Panc1 (cell line): ENCODE measurements at regions not wholly inside any gene's neighbourhood (a gene's known extent, or its start where the extent isn't known, plus 50 kb on each side); places are given as distances from the start of the nearest gene placed in this dataset.

Experiments used
- ATAC-seq: fragments of 200-7000 bp; cut with Tn5 transposase; 2 replicates; pipeline ENCODE4 v1.9.1; 2020; ENCODE audit warnings: mild to moderate bottlenecking, moderate library complexity
- BruUV-seq: library from RNA; stranded (reverse); fragments of 400-500 nt; replicated peaks from 2 replicates; lab custom pipeline; 2021; lab: Mats Ljungman, UMichigan
- CTCF ChIA-PET: fragments of 300-600 bp; sonication (Branson Sonifier 250); formaldehyde crosslinking; loops from one replicate; lab custom pipeline; 2022; ENCODE audit warnings: antibody characterized with exemption; lab: Charles Lee
- POLR2A ChIA-PET: fragments of 300-600 bp; sonication (Branson Sonifier 250); formaldehyde crosslinking; loops from one replicate; lab custom pipeline; 2022; ENCODE audit warnings: antibody characterized with exemption; lab: Charles Lee
- DNase-seq: peaks from one replicate; pipeline ENCODE4 v3.0.0-alpha.2; 2010; ENCODE audit warnings: low read depth, low spot score
- H3K27ac ChIP-seq: 2 replicates; pipeline ENCODE4 v1.5.1; 2011; ENCODE audit warnings: mild to moderate bottlenecking, low read length, inconsistent platforms
- H3K27me3 ChIP-seq: fragments of 200-500 bp; sonication (Bioruptor generic); 2 replicates; pipeline ENCODE4 v1.6.0; 2014; ENCODE audit warnings: low read length, inconsistent platforms; ENCODE audit not compliant: control insufficient read depth, insufficient read depth
- H3K36me3 ChIP-seq: fragments of 200-500 bp; sonication (Bioruptor generic); 2 replicates; pipeline ENCODE4 v1.5.1; 2014; ENCODE audit warnings: inconsistent platforms, mild to moderate bottlenecking, low read length, moderate library complexity; ENCODE audit not compliant: control insufficient read depth, insufficient read depth
- H3K4me1 ChIP-seq: 2 replicates; pipeline ENCODE4 v1.5.1; 2011; ENCODE audit warnings: inconsistent platforms, mild to moderate bottlenecking, low read length, moderate library complexity; ENCODE audit not compliant: control insufficient read depth, insufficient read depth
- H3K4me3 ChIP-seq, 2 experiments: 2 replicates each; pipeline ENCODE4 v1.5.1; 2011 to 2012; ENCODE audit warnings: low read depth in 2 of 2, low read length in 2 of 2, mild to moderate bottlenecking in 2 of 2, inconsistent platforms in 1 of 2, moderate library complexity in 1 of 2
- H3K9me3 ChIP-seq: fragments of 200-500 bp; sonication (Bioruptor generic); 2 replicates; pipeline ENCODE4 v1.5.1; 2014; ENCODE audit warnings: low read depth, mild to moderate bottlenecking, inconsistent platforms, low read length, moderate library complexity; ENCODE audit not compliant: control insufficient read depth, insufficient read depth
- CTCF ChIP-seq: fragments of 450-650 bp; IDR thresholded peaks from 2 replicates; pipeline ENCODE4 v1.5.1; 2017; ENCODE audit warnings: mild to moderate bottlenecking
- POLR2AphosphoS5 ChIP-seq: IDR thresholded peaks from 2 replicates; pipeline ENCODE4 v1.6.1; 2012; ENCODE audit warnings: mild to moderate bottlenecking, low read depth, low read length, moderate library complexity
- REST ChIP-seq, 2 experiments: IDR thresholded peaks; 2 replicates each; pipeline ENCODE4 v1.6.1; 2011 to 2012; ENCODE audit warnings: low read depth in 2 of 2, control low read depth in 1 of 2, low read length in 1 of 2, mild to moderate bottlenecking in 1 of 2, moderate library complexity in 1 of 2; ENCODE audit not compliant: insufficient read depth in 1 of 2
- SIN3A ChIP-seq: IDR thresholded peaks from 2 replicates; pipeline ENCODE4 v1.6.1; 2012; ENCODE audit warnings: low read depth, mild to moderate bottlenecking, low read length, moderate library complexity, borderline replicate concordance; ENCODE audit not compliant: insufficient read depth
- TCF7L2 ChIP-seq: IDR thresholded peaks from 2 replicates; pipeline ENCODE4 v1.6.1; 2011; ENCODE audit warnings: mild to moderate bottlenecking, low read depth, low read length, inconsistent platforms
- in situ Hi-C: cut with HindIII; loops from 2 replicates; pipeline ENCODE4 v1.10.0; 2016; ENCODE audit warnings: low sequenced_read_pairs, low pct_unique_long_range_greater_than_20kb
- intact Hi-C: fragments of 100-400 bp; cut with micrococcal nuclease; formaldehyde crosslinking; loops from one replicate; pipeline ENCODE4 v1.10.0; 2022; ENCODE audit not compliant: unreplicated experiment

GRCh38 chr9:19675492-19675891 is 113.3 kb downstream of the SLC24A2 start:
- ChIA-PET CTCF (no interaction called here), POLR2A (no interaction called here)
- no peaks in the 10 kb centered on the region for H3K4me1 ChIP-seq
- no peaks in the 10 kb centered on the region for H3K36me3 ChIP-seq
- no peak overlapping the region for H3K27ac ChIP-seq
- TF ChIP-seq CTCF (no peak), REST (IDR thresholded peaks at IDR 0.05; ENCODE audit: insufficient read depth in 1 of 2, low read depth in 2 of 2, low read length in 1 of 2) (no peak), SIN3A (no peak), POLR2AphosphoS5 (no peak), TCF7L2 (no peak)
- intact Hi-C loops (no loop called here), in situ Hi-C loops (no loop called here)
- no peaks in the 10 kb centered on the region for H3K9me3 ChIP-seq
- DNase-seq (no peak), ATAC-seq (no peak)
- no peak overlapping the region for H3K4me3 ChIP-seq
- H3K27me3 ChIP-seq, result no peaks in the 10 kb centered on the region
- BruUV-seq, result no TSS peak

DNA sequence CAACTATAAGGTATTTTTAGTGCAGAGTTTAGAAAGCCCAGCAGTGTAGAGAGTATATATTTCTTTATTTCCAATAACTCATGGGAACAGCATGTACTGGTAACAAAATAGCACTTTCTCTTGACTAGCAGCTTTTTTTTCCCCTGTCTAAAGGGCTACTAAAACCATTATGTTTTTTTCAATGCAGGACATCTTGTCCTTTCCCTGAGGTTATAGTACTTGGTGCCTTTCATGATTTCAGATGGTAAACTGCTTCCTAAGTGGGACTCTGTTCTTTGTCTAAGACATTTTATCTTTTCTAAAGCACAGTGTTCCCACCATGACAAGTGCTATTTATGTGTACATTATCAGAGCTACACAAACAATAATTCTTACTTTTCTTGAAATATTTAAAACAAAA is 122.3 kb downstream of the SLC24A2 start:
- ATAC-seq (no peak), DNase-seq (no peak)
- Histone ChIP-seq H3K9me3 (no peaks in the 10 kb centered on the region), H3K27ac (no peak overlapping the region), H3K27me3 (no peaks in the 10 kb centered on the region), H3K36me3 (no peaks in the 10 kb centered on the region), H3K4me1 (no peaks in the 10 kb centered on the region), H3K4me3 (no peak overlapping the region)
- intact Hi-C loops (no loop called here), in situ Hi-C loops (no loop called here)
- CTCF ChIA-PET, result no interaction called here
- POLR2A ChIA-PET, result no interaction called here
- BruUV-seq, result no TSS peak
- no peak for TF ChIP-seq CTCF
- TF ChIP-seq POLR2AphosphoS5, result no peak
- no peak for TF ChIP-seq TCF7L2
- TF ChIP-seq REST (IDR thresholded peaks at IDR 0.05; ENCODE audit: insufficient read depth in 1 of 2, low read depth in 2 of 2, low read length in 1 of 2), result no peak
- TF ChIP-seq SIN3A, result no peak
